UCSD-AML1 (cell line): ENCODE measurements at regions not wholly inside any gene's neighbourhood (a gene's known extent, or its start where the extent isn't known, plus 50 kb on each side); places are given as distances from the start of the nearest gene placed in this dataset.

Experiments used
- DNase-seq: peaks from one replicate; lab custom pipeline; 2025; ENCODE audit not compliant: unreplicated experiment; lab: John Stamatoyannopoulos, UW

DNA sequence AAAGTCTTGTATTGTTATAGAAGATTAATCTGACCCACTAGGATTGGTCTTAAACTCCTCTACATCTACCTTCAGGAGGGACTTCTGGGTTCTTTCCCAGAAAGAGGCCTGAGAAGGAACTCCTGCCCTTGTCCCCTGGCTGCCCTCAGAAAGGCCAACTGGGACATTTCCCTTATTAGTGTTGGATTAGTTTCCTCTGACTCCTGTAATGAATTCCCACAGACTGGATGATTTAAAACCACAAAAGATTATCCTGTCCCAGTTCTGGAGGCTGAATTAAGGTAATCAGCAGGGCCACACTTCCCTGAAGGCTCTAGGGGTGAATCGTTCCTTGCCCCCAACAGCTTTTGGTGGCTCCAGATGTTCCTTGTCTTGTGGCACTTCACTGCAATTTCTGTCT is 102.8 kb upstream of the NMNAT3 start:
- DNase-seq, result no peak

DNA sequence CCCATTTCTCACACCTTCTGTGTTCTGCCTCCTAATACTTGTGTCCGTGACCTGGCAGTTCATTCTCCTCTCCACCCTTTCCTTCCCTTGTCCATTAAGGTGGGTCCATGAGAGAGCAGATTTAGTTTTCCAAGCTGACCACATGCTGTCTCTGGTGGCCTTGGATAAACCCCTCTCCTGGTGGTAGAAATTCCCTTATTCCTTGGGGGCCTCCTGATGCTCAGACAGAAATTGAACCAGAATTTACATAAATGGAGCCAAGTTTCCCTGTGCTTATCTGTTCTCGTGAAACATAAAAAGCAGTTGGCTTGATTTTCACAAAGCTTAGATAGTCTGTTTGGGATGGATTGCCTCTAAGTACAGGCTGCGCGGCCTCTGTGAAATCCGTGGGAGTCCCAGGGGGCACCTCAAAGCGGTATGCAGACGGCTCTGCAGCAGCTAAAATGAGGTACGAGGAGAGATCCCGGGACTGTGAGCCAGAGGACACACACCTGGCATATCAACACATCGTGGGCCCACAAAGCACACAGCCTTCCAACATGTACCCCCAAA is 101.0 kb upstream of the NMNAT3 start:
- DNase-seq, result no peak

DNA sequence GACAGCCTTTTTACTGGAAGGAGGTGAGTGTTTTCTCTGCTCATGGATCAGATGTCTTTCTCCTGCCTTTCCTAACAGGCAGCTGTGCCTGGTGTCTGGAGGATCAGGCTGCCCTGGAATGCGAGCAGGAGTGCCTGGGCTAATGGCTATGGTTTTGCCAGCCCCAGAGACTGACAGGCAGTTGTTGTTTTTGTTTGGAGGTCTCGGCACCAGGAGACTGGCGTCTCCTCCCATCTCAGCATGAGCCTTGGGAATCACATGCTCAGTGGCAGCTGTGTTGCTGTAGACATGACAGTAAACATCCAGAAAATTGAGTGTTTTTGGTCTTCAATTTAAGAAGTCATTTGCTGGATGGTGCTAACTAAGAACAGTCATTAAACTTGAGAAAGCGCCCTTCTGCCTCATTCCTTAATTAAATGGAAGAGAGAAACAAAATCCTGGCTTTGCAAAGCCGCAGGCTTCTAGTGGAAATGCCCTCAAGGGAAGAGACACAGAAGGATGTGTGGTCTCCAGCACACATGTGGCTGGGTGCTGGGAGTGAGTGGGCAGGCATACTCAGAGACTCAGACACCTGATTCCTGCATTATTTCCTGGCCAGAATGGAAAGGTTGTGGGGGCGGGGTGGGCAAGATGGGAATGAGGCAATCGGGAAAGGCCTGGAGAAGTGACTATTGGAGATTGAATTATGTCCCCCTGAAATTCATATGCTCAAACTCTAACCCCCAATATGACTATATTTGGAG is 97.0 kb upstream of the NMNAT3 start:
- DNase-seq, result no peak

DNA sequence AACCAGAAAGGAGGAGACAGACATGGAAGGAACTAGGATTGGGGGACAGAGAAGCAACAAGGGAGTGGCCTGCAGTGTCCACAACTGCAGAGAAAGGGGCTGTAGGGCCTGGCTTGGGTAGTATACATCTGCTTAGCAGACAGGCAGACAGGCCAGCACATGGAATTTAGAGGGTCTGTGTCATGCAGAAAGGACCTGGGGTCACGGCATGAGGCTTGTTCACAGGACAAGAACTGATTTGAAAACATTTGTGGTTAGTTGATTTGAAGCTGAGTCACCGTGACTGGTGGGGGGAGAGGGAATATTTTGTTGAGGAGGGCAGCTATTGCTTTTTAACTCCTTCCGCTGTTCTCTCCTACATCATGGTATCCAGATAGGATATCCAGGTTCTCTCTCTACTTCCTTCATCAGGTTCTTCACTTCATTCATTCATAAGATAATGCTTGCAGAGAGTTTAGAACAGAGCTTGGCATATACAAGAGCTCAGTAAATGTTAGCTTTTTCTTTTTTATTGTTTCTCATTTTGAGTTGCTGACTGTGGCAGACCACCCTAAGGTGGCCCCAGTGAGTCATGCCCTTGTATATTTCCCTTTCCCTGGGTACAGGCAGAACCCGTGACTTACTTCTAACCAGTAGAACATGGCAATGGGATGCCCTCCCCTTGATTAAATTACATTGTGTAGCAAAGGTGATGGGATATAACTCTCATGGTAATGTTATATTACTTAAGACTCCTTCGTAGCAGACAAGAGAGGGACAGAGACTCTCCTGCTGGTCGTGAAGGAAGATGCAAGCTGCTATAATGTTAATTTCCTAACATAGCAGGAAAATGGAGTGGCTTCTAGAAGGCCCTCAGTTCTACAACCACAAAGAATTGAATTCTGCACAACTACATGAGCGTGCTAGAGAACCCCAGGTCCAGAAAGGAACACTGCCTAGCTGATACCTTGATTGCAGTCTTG is 95.0 kb upstream of the NMNAT3 start:
- DNase-seq, result no peak

DNA sequence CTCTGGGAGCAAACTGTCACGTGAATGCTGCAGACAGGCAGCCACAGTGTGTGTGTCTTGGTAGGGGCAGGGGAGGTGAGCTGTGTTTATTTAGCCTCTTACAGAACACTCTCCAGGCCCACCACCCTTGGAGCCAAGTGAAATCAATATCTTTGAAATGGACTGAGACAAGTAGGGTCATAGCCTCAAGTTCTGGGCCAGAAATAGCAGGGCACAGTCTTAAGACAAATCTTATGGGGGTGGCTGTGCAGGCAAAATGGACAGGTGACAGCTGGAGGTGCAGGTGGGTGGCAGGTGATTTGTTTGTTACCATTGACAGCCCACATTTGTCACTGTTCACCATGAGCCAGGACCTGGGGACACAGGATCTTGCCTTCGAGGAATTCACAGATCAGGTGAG is 93.6 kb upstream of the NMNAT3 start:
- DNase-seq, result no peak

DNA sequence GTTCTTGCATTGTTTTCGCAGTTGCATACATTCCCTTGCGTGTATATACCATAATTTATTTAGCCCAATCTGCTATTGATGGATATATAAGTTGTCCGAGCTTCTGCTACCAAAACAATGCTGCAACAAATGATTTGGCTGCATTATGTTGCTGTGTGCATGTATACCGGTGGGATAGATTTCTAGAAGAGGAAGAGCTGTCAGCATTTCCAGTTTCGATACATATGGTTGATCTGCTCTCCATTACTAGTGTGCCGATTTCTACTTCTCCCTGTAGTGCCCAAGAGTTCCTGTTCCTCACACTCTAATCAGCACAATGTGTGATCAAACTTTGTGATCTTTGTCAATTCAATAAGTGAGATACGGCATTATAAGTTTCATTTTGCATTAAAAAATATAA is 92.8 kb upstream of the NMNAT3 start:
- DNase-seq, result no peak

DNA sequence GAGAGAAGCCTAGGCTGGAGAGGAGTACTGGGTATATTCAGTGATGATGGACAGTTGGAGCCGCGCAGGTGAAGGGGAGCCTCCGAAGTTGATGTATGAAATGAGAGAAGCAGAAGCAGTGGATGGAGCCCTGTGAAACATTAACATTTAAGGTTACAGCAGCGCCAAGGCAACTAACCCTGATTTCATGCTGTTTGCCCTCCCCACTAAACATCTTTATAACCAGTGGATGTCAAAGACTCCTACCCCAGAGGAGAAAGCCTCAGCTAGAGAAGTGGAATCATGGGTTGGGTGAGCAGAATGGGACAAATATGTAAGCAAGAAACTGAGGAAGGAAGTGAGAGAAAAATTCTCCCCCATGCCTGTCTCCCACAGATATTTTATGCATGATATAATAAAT is 92.0 kb upstream of the NMNAT3 start:
- DNase-seq, result no peak

DNA sequence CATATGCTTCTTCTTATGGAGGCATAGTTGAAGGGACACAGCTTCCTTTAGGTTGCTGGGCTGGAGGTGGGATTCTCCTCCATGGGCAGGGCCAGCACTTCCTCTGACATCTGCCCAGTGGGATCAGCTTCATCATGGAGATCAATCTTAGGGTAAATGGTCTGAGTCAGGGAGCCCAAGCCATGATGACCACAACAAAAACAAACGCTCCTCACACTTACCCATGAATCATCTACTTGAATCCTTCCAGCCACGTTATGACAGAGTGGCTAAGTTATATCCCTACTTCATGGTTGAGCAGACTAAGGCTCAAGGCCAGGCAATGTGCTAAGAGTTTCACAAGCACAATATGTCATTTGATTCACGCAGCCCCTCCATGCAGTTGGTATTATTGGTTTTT is 87.2 kb upstream of the NMNAT3 start:
- DNase-seq, result no peak

DNA sequence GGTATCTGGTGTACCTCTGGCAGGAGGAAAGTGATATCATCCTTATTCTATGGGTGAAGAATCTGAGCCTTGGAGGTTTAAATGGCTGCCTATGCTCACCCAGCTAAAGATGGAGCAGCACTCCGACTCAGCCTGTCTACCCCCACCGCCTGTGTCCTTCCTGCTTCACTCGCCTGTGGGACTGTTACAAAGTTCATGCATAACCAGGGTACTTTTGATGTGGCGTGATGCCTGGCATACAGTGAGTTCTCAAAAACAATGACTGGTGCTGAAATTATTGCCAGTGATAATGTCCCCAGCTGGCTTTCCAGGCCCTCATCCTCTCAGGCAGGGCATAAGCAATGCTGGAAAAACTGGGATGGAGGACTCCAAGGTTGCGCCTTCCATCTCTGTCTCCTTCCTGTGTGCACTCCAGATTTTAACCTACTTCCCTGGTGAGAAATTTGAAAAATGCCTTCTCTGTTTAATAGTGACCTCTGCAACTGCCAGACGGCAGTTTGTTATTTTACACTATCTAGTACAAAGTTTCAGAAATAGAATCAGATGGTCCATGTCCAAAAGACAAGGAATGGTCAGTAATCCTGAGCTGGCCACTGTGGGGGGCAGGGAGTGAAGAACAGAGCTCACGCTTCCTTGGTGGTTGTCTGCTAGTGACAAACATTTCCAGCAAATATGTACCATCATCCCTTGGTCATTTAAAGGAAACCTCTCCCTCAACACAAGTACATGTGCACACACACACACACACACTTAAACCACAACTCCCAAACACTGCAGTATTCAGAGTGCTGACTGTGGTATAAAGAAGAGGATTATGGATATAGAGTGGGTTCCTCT is 86.5 kb upstream of the NMNAT3 start:
- no peak for DNase-seq

DNA sequence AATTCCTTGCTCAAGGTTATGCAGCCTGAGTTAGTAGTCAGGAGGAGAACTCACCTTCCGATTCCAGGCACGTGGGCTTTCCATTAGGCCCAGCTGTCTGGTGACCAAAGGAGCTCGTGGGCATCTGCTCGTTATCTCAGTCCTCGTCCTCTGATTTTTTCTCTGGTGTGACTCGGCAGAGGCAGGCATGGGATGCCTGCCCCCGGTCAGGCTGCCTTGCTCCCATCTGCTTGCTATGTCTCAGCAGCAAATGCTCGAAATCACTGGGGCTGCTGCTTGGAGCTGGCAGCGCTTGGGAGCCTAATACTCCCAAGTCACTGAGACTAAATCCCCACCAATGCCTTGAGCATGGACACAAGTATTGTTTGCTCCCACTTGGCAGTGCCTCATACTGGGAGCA is 84.5 kb upstream of the NMNAT3 start:
- DNase-seq, result no peak

DNA sequence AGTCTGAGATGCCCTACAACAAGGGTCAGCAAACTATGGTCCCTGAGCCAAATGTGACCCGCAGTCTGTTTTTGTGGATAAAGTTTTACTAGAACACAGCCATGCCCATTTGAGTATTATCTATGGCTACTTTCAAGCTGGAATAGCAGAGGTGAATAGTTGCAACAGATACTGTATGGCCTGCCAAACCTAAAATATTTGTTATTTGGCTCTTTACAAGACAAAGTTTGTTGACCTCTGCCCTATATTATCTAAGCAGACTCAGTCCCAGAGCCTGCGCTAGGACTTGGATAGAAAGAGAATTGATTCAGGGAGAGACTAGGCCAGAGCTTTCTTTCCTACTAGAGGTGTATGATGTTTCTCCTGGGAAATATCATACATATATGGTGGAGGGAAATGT is 81.7 kb upstream of the NMNAT3 start:
- no peak for DNase-seq

DNA sequence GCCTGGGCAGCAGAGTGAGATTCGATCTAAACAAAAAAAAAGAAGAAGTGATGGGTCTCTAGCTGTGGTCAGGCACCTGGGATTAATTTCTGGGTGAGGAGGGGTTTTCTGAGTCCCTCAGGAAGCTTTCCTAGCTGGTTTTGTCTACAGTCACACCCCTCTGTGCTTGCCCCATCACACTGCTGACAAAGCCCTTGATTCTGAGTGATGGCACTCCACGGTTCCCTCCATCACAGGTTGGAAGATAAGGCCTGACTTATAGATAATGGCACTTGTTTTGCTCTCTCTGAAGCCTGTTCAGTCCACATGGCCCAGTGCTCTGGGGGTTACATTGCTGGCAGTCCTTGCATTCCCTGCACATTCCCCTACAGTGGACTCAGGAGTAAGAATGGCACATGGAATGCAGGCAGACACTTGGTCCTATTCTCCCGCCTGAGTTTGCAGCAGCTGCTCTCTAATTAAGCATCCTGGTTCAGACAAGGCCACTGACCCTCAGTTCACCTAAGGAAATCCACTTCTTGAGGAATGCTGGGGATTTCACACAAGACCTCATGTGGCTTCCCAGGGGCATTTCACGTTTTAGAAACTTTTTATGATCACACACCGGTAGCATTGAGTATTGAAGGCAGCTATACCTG is 81.0 kb upstream of the NMNAT3 start:
- DNase-seq, result no peak

DNA sequence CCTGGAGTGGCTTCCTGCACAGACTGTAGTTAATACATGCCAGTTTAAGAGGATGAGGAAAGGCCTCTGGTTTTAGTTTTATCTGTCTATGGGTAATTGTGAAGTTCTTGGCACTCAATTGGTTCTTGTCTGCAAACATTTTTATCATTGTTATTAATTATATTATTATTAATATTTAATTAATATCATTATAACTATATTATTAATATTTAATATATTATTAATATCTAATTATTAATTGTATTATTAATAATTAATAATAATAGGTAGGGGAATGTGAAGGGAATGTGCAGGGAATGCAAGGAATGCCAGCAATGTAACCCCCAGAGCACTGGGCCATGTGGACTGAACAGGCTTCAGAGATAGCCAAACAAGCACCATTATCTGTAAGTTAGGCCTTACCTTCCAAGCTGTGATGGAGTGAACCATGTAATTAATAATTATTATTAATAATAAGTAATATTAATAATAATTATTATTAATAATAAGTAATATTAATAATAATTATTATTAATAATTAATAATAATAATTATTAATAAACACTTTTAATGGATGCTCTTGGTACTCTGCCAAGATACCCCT is 79.8 kb upstream of the NMNAT3 start:
- no peak for DNase-seq

DNA sequence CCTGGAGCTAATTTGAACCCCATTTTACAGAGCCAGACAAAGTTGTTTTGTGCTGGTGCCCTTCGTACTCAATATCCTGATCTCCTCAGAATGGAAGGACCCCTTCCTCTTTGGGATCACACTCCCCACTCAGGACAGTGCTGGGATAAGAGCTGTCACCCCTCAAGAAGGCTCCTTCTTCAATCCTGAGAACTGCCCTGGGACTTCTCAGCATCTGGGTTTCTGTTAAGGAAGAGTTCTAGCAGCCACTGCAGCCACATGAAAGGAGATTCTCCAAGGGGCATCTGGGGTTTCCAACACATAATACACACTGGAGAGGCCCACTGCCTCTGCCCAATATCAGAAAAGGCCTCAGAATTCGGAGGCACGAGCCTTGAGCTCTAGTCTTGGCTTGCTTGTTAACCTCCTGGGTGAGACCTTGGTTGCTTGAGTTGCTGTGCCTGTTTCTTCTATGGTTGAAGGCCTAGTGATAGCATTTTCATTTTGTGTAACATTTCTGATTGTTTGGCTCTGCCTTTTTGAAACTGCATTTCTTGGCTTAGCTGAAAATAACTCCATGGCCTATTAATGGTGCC is 78.8 kb upstream of the NMNAT3 start:
- no peak for DNase-seq

DNA sequence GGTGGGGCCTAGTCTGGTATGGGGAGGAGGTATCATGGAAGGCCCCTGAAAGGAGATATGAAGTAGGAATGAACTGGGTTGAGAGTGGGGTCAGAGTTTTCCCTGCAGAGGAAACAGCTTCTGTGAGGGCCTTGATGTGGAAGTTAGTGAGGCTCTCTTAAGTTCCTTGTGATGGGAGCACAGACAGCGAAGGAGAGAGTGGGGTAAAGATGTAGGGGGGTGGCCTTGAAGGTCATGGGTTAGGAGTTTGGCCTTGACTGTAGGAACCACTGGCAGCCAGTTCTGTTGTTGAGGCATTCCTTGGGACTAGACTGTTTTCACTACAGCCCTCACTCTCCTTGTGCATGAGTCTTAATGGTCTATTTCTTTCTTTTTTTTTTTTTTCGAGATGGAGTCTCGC is 77.8 kb upstream of the NMNAT3 start:
- DNase-seq, result no peak

DNA sequence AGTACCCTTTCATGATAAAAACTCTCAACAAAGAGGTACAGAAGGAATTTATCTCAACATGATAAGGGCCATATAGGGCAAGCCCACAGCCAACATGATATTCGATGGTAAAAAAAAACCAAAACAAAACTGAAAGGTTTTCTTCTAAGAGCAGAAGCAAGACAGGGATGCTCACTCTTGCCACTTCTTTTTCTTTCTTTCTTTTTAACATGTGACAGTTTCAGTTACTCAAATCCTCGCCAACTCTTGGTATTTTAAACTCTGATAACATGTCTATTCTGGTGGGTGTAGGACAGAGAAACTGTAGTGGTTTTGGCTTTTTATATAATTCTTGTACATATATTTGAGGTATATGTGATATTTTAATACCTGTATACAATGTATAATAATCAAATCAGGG is 74.0 kb upstream of the NMNAT3 start:
- DNase-seq, result no peak

DNA sequence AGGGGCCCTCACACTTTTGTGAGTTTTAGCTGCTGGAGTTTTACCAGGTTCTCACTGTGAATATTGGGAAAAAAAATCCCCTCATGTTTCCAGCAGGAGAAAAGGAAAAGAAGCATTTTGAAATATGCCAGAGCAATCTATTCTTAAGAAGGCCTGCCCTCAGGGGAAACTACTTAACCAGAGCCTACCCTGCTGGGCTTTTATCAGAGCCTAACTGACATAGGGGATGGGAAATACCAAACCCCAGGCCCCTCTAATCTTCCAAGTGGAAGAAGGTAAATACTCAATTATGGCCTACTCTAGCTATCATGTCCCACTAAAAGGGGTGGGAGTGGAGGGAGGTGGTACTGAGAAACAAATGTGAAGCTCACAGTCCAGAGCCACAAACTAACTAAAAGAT is 68.7 kb upstream of the NMNAT3 start:
- DNase-seq, result no peak

DNA sequence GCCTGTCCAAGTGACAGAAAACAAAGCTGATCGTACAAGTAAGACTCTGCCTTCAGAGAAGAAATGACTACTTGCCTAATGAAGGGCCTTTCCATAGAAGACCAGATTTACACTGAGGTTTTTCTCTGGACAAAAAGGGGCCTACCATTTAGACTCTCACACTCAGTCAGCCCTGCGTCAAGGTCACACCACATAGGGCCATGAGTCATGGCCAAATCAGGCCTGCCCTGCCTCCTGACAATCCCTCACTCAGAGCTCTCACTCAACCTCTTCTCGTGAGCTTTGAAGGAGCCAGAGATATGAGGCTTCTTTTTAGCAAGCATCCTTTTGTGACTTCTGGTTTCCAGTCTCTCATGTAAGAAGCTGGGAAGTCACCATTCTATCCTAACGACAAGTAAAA is 68.1 kb upstream of the NMNAT3 start:
- DNase-seq, result no peak

DNA sequence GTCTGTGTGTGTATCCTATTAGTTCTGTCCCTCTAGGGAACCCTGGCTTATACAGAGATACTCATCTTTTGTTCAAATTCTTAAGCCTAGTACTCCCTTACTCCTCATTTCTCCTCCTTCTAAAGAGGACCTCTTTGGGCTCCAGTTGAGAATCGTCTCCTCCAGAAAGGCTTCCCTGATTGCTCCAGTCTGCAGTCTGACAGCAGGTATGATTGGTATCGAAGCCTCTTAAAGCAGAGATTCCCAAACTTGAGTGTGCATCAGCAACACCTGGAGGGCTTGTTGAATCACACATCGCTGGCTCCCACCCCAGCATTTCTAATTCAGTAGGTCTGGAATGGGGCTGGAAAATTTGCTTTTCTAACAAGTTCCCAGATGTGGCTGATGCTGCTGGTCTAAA is 60.9 kb upstream of the NMNAT3 start:
- DNase-seq, result no peak
